Fibroblast of mammary gland (primary cell): ENCODE measurements at regions not wholly inside any gene's neighbourhood (a gene's known extent, or its start where the extent isn't known, plus 50 kb on each side); places are given as distances from the start of the nearest gene placed in this dataset.

Experiments used
- DNase-seq: peaks from one replicate; pipeline ENCODE4 v3.0.0-alpha.2; 2010; ENCODE audit warnings: low read depth
- H3K4me3 ChIP-seq: 2 replicates; pipeline ENCODE4 v1.5.1; 2011; ENCODE audit warnings: low read depth, mild to moderate bottlenecking, low read length, moderate library complexity; ENCODE audit not compliant: control insufficient read depth
- CTCF ChIP-seq: conservative IDR thresholded peaks from 2 replicates; pipeline ENCODE4 v1.5.1; 2011; ENCODE audit warnings: low read depth, low read length, inconsistent platforms; ENCODE audit not compliant: control insufficient read depth, insufficient read depth

DNA sequence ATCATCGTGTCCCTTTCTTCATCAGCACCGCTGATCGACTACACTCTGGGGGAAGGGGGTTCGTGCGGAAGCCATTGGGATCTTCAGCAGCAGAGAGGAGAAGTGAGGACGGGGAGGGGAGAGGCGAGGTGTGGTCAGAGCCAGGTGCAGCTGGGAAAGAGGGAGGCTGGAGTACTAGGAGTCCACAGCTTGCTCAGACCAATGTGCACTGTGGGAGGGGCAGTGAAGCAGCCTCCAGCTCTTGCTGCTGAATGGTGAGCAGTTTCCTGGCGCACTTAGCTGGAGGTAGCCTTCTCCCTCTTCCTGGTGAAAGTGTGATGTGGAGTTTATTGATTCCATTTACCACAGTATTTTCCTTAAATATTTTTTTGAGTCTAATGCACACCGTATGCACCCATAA, 99.0 kb upstream of the NECTIN1 start:
- H3K4me3 ChIP-seq, result no peak overlapping the region
- TF ChIP-seq CTCF, result no peak
- DNase-seq, result no peak

GRCh38 chr11:119827113-119827512, 98.1 kb upstream of the NECTIN1 start:
- H3K4me3 ChIP-seq, result no peak overlapping the region
- no peak for DNase-seq
- no peak for TF ChIP-seq CTCF

DNA sequence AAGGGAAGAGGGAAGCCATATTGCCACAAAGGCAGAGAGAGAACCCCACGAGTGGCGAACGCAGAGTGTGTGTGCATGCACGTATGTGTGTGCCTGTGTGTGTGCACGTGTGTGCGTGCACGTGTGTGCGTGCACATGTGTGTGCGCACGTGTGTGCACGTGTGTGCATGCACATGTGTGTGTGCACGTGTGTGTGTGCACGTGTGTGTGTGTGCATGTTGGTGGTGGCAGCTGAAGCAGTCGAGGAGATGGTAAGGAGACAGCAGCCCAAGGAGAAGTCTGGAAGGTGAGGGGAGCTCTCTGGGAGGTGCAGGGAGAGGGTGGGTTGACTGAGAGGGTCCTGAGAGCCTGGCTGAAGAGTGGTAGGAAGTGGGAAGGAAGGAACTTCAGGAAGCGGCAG, 94.1 kb upstream of the NECTIN1 start:
- DNase-seq, result no peak
- no peak overlapping the region for H3K4me3 ChIP-seq
- no peak for TF ChIP-seq CTCF

DNA sequence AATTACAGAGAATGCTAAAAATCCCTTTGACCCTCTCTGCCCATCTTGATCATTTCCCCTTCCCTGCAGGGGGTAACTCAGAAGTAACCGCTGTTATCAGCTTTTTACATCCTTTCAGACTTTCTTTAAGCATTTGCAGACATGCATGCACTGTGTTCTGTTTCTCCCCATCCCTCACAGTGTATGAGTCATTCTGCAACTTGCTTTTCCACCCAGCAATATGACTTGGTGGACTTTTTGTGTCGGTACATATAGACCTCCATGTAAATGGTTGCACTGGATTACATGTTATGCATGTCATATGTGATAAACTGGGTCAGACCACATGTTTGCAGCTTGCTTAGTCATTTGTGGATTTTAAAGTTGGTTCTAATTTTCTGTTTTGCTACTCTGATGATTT, 87.7 kb upstream of the NECTIN1 start:
- no peak overlapping the region for H3K4me3 ChIP-seq
- no peak for DNase-seq
- no peak for TF ChIP-seq CTCF

- no peak for TF ChIP-seq CTCF
- no peak overlapping the region for H3K4me3 ChIP-seq
- no peak for DNase-seq
These were observed 85.8 kb upstream of the NECTIN1 start for GRCh38 chr11:119814766-119815165.

- TF ChIP-seq CTCF, result no peak
- no peak overlapping the region for H3K4me3 ChIP-seq
- DNase-seq, result peak; percentile 21
These were observed 81.7 kb upstream of the NECTIN1 start for GRCh38 chr11:119810478-119811232.
